Brain microvascular endothelial cell (primary cell): ENCODE measurements at regions not wholly inside any gene's neighbourhood (a gene's known extent, or its start where the extent isn't known, plus 50 kb on each side); places are given as distances from the start of the nearest gene placed in this dataset.
A peak's percentile ranks its signal among the peaks of the same experiment; 100 is the strongest.

Experiments
- DNase-seq: peaks from one replicate; pipeline ENCODE4 v3.0.0-alpha.2; 2020
- H3K27ac ChIP-seq: fragments of 250-450 bp; sonication (Bioruptor Pico); 2 replicates; pipeline ENCODE4 v1.5.1; 2020; ENCODE audit warnings: mild to moderate bottlenecking, moderate library complexity
- H3K27me3 ChIP-seq: fragments of 250-450 bp; sonication (Bioruptor Pico); replicated peaks from 2 replicates; pipeline ENCODE4 v1.5.1; 2020; ENCODE audit warnings: mild to moderate bottlenecking
- H3K36me3 ChIP-seq: fragments of 250-450 bp; sonication (Bioruptor Pico); replicated peaks from 2 replicates; pipeline ENCODE4 v1.5.1; 2020; ENCODE audit warnings: mild to moderate bottlenecking
- H3K4me3 ChIP-seq: 2 replicates; pipeline ENCODE4 v1.5.1; 2011; ENCODE audit warnings: low read depth, mild to moderate bottlenecking, control low read depth, low read length, moderate library complexity
- in situ Hi-C: cut with HindIII; loops from 2 replicates; pipeline ENCODE4 v1.10.0; 2017; ENCODE audit warnings: low sequenced_read_pairs, low pct_ligation_motif_present
- TF ChIP-seq, protein P1 (sequence below): IDR thresholded peaks from 2 replicates; pipeline ENCODE4 v1.5.1; 2011; ENCODE audit warnings: low read depth, mild to moderate bottlenecking, moderate library complexity, low read length, control low read depth, inconsistent platforms; ENCODE audit errors: missing control alignments

DNA sequence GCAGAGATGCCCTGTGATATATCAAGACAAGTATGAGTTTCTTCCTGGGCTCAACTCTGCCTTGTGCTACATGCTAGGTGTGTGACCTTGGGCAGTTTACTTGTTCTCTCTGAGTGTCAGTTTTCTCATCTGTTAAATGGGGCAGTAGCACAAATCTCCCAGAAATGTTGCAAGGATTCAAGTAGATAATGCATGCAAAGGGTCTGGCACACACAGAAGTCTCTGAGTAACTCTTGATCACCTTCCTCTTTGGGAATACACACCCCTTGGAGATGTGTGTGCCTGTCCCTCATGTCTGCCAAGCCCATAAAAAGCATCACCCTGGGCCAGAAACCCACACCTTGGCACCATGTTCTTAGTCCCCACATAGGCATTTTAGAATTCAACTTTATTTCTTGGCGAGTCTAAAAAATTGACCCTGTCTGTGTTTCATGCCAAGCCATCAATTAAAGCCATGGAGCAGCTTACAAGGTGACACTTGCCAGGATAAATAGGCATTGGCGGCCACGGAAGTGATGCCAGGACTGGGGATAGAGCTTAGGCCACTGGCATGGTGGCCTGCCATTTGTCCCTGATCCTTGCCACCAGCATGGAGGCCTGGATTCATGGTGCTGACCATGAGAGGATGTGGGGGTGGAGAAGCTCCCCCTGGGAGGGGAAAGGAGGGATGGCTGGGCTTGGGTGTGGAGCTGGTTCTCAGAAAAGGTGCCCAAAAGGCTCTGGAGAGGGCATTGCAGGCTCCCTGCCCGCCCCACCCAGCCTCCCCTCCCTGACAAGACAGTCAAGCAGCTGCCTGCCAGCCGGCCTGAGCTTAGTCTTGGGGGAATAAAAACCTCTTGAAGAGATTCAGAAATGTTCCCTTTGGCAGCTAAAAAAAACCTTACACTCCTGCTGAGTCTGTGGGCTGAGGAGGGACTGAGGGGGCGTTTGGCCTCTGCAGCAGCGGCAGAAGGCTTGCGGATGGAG lies 118.0 kb upstream of the IPO9 start:
- H3K4me3 ChIP-seq: no peak overlapping the region
- TF ChIP-seq, protein P1, sequence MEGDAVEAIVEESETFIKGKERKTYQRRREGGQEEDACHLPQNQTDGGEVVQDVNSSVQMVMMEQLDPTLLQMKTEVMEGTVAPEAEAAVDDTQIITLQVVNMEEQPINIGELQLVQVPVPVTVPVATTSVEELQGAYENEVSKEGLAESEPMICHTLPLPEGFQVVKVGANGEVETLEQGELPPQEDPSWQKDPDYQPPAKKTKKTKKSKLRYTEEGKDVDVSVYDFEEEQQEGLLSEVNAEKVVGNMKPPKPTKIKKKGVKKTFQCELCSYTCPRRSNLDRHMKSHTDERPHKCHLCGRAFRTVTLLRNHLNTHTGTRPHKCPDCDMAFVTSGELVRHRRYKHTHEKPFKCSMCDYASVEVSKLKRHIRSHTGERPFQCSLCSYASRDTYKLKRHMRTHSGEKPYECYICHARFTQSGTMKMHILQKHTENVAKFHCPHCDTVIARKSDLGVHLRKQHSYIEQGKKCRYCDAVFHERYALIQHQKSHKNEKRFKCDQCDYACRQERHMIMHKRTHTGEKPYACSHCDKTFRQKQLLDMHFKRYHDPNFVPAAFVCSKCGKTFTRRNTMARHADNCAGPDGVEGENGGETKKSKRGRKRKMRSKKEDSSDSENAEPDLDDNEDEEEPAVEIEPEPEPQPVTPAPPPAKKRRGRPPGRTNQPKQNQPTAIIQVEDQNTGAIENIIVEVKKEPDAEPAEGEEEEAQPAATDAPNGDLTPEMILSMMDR: no peak
- peak overlapping the region; percentile 91 for H3K27ac ChIP-seq
- in situ Hi-C loops: no loop called here
- no peaks in the 10 kb centered on the region for H3K27me3 ChIP-seq
- no peak for DNase-seq
- peaks cover 30% of the 10 kb centered on the region for H3K36me3 ChIP-seq

DNA sequence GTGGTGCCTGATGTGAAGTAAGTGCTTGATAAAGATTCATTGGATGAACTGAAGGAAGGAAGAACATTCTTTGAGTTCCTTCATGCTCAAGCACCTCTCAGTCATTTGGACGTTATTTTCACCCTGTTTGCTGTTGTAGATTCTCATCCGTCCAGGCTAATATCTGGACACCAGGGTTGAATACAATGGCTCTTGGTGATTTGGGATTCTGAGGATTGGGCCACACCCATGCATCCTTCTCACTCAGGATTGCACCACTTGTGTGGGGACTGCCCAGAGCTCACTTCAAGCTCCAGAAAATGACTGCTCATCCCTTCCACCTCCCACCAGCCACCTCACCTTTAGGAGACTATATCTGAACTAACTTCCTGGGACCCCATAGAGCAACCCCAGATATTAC lies 117.1 kb upstream of the IPO9 start:
- H3K27me3 ChIP-seq: no peaks in the 10 kb centered on the region
- H3K36me3 ChIP-seq: peaks cover 34% of the 10 kb centered on the region
- no peak overlapping the region for H3K4me3 ChIP-seq
- in situ Hi-C loops: no loop called here
- DNase-seq: no peak
- H3K27ac ChIP-seq: peak overlapping the region; percentile 91
- TF ChIP-seq, protein P1: no peak

DNA sequence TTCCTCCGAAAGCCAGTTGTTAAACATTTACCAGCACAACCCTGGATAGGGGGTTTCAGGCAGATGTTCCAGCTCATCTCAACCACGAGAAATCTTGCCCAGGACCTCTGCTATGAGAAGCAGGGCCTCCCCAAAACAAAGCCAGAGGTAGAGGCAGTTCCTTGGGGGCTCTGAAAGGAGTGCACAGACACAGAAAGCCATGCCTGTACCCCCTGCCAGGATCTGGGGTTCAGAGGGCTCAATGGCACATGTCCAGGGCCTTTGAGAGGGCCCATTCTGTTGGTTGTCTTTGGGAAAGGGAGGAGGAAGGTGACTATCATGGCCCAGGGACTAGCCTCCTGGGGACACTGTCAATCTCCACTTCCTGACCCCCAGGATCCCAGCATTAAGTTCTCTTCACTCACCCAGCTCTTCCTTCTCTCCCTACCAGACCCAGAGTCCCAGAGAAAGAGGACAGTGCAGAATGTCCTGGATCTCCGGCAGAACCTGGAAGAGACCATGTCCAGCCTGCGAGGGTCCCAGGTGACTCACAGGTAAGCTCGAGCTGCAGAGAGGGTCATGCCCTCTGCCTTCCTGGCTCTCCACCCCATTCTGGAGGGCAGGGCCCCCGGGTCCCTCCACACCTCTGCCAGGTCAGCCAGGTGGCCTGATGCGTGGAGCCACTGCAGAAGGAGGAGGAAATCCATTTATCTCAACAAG lies 116.4 kb upstream of the IPO9 start:
- peak overlapping the region; percentile 91 for H3K27ac ChIP-seq
- TF ChIP-seq, protein P1: no peak
- in situ Hi-C loops: no loop called here
- no peak for DNase-seq
- peaks cover 36% of the 10 kb centered on the region for H3K36me3 ChIP-seq
- H3K4me3 ChIP-seq: no peak overlapping the region
- no peaks in the 10 kb centered on the region for H3K27me3 ChIP-seq

DNA sequence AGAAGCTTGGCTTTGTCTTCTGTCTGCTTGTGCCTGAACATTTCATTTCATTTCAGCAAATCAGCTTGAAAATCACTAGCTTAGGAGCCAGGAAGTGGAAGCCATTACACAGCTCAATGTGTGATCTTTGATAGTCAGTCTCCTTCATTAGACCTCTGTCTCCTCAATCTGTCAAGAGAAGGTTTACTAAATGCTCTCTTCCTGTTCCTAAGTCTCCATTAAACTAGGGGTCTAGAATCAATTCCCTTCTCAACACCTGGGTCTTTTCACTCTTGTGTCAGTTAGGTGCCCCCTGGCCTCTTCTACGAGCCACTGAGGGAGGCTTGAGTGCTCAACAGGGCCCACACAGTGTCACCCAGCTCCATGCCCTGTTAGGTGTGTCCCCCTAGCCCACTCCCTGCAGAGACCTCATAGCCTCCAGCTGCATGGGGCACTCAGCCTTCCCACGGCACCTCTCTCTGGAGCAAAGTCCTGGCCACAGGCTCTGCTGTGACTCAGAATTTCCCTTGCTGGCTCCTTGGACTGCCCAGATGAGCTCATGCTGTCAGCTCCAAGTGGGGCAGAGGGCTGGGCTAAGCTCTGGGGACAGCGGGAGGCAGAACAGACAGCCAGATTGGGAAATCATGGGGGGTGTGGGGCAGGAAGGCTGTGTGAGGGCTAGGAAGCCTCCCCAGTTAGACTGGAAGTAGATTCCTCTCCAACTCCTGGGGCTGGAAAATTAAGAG lies 115.7 kb upstream of the IPO9 start:
- peak; percentile 97 for DNase-seq
- peaks cover 44% of the 10 kb centered on the region for H3K36me3 ChIP-seq
- no peaks in the 10 kb centered on the region for H3K27me3 ChIP-seq
- TF ChIP-seq, protein P1: no peak
- peak overlapping the region; percentile 91 for H3K27ac ChIP-seq
- no peak overlapping the region for H3K4me3 ChIP-seq
- in situ Hi-C loops: no loop called here

DNA sequence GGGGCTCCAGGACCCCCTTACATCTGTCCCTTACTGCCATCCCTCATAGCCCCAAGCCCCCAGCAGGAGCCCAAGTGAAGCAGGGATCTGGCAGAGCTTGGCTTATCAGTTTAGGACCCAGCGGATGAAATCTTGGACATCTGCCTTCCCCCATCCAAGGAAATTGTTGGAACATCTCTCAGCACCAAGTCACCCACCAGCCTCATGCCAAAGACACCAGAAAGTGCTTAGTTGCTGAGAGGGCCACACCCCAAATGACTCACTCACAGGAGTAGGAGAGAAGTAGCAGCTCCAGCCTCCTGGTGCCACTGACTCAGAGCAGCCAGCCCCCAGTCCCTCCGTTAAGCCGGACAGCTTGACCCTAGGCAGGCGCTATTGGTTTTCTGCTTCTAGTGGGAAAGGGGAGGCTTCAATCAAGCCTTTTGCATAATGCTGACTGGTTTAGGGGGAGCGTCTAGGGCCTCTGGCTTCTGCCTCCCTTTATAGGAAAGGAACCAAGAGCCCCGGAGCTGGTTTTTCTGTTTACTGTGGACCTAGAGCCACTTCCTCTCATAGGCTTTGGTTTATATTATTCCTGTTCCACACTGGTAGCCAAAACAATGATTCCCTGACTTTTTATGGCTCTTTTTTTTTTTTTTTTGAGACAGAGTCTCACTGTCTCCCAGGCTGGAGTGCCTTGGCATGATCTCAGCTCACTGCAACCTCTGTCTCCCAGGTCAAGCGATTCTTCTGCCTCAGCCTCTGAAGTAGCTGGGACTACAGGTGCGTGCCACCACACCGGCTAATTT lies 114.2 kb upstream of the IPO9 start:
- TF ChIP-seq, protein P1: no peak
- peak; percentile 99 for DNase-seq
- peak overlapping the region; percentile 91 for H3K27ac ChIP-seq

More for the DNA sequence above, 114.2 kb upstream of the IPO9 start:
- H3K27me3 ChIP-seq: no peaks in the 10 kb centered on the region
- H3K4me3 ChIP-seq: no peak overlapping the region
- peaks cover 58% of the 10 kb centered on the region for H3K36me3 ChIP-seq
- in situ Hi-C loops: no loop called here
